Liver (tissue), 7 donors: ENCODE measurements at regions not wholly inside any gene's neighbourhood (a gene's known extent, or its start where the extent isn't known, plus 50 kb on each side); places are given as distances from the start of the nearest gene placed in this dataset.

ENCODE experiments used
- DNase-seq: peaks from one replicate; pipeline ENCODE4 v3.0.0-alpha.2; 2017; ENCODE audit warnings: low spot score
- H3K27ac ChIP-seq, 2 donors: one replicate each; pipeline ENCODE4 v1.7.0; 2013; ENCODE audit warnings: inconsistent platforms in 2 of 2, low read length in 2 of 2, control low read depth in 1 of 2, low read depth in 1 of 2, mild to moderate bottlenecking in 1 of 2
- H3K27me3 ChIP-seq, 4 donors: one replicate each; pipeline versions ENCODE4 v1.6.1 to v1.7.0; 2013; ENCODE audit warnings: low read length in 3 of 4, inconsistent platforms in 1 of 4, mild to moderate bottlenecking in 1 of 4, moderate library complexity in 1 of 4; ENCODE audit not compliant: control insufficient read depth in 4 of 4, insufficient read depth in 4 of 4
- H3K36me3 ChIP-seq, 4 donors: one replicate each; pipeline versions ENCODE4 v1.6.1 to v1.7.0; 2013; ENCODE audit warnings: low read length in 3 of 4, mild to moderate bottlenecking in 3 of 4, low read depth in 1 of 4, moderate library complexity in 1 of 4; ENCODE audit not compliant: control insufficient read depth in 4 of 4, insufficient read depth in 3 of 4
- H3K4me1 ChIP-seq, 4 donors: one replicate each; pipeline versions ENCODE4 v1.6.1 to v1.7.0; 2013; ENCODE audit warnings: low read length in 3 of 4, mild to moderate bottlenecking in 3 of 4, moderate library complexity in 1 of 4; ENCODE audit not compliant: control insufficient read depth in 4 of 4, insufficient read depth in 4 of 4
- H3K4me3 ChIP-seq, 3 donors: one replicate each; pipeline versions ENCODE4 v1.6.1 to v1.7.0; 2013; ENCODE audit warnings: low read length in 3 of 3, control low read depth in 1 of 3, low read depth in 1 of 3, mild to moderate bottlenecking in 1 of 3
- H3K9ac ChIP-seq, 2 donors: one replicate each; pipeline ENCODE4 v1.7.0; 2013; ENCODE audit warnings: low read length in 2 of 2, mild to moderate bottlenecking in 2 of 2, moderate library complexity in 2 of 2, control low read depth in 1 of 2, low read depth in 1 of 2
- H3K9me3 ChIP-seq, 4 donors: one replicate each; pipeline versions ENCODE4 v1.6.1 to v1.7.0; 2013; ENCODE audit warnings: low read length in 3 of 4; ENCODE audit not compliant: control insufficient read depth in 4 of 4
- EGR1 ChIP-seq, 2 donors: IDR thresholded peaks; 2 replicates each; pipeline ENCODE4 v1.6.1; 2016 to 2018; ENCODE audit warnings: antibody characterized with exemption in 2 of 2, low read depth in 2 of 2
- FOXA1 ChIP-seq: IDR thresholded peaks from 2 replicates; pipeline ENCODE4 v1.6.1; 2016; ENCODE audit warnings: antibody characterized with exemption
- FOXA2 ChIP-seq: IDR thresholded peaks from 2 replicates; pipeline ENCODE4 v1.6.1; 2016; ENCODE audit warnings: antibody characterized with exemption
- GABPA ChIP-seq, 2 donors: IDR thresholded peaks in 1 of 2; conservative IDR thresholded peaks in 1 of 2; 2 replicates each; pipeline ENCODE4 v1.6.1; 2016; ENCODE audit warnings: antibody characterized with exemption in 2 of 2, mild to moderate bottlenecking in 1 of 2, moderate library complexity in 1 of 2
- HNF4A ChIP-seq, 2 donors: conservative IDR thresholded peaks; 2 replicates each; pipeline ENCODE4 v1.6.1; 2016; ENCODE audit warnings: antibody characterized with exemption in 2 of 2, mild to moderate bottlenecking in 2 of 2
- HNF4G ChIP-seq: IDR thresholded peaks from 2 replicates; pipeline ENCODE4 v1.6.1; 2016; ENCODE audit warnings: antibody characterized with exemption
- JUND ChIP-seq, 2 donors: IDR thresholded peaks; 2 replicates each; pipeline ENCODE4 v1.6.1; 2016; ENCODE audit warnings: antibody characterized with exemption in 2 of 2
- NR2F2 ChIP-seq: IDR thresholded peaks from 2 replicates; pipeline ENCODE4 v1.6.1; 2016; ENCODE audit warnings: antibody characterized with exemption
- RAD21 ChIP-seq, 2 donors: IDR thresholded peaks; 2 replicates each; pipeline ENCODE4 v1.6.1; 2016; ENCODE audit warnings: antibody characterized with exemption in 2 of 2, mild to moderate bottlenecking in 2 of 2
- RXRA ChIP-seq, 2 donors: IDR thresholded peaks; 2 replicates each; pipeline ENCODE4 v1.6.1; 2017 to 2018; ENCODE audit warnings: antibody characterized with exemption in 2 of 2, mild to moderate bottlenecking in 1 of 2
- TAF1 ChIP-seq: conservative IDR thresholded peaks from 2 replicates; pipeline ENCODE4 v1.6.1; 2016; ENCODE audit warnings: antibody characterized with exemption, mild to moderate bottlenecking
- YY1 ChIP-seq: IDR thresholded peaks from 2 replicates; pipeline ENCODE4 v1.6.1; 2016; ENCODE audit warnings: antibody characterized with exemption, mild to moderate bottlenecking
- WGBS: extraction: QIAGEN DNeasy Blood & Tissue Kit; methylation state at CpG from one replicate; pipeline ENCODE4 v1.1.7; 2013; 5-methylcytosine and 5-hydroxymethylcytosine counted together
- TF ChIP-seq, protein P1 (sequence below): IDR thresholded peaks from 2 replicates; pipeline ENCODE4 v1.6.1; 2016; ENCODE audit warnings: antibody characterized with exemption
- TF ChIP-seq, protein P2 (sequence below): IDR thresholded peaks from 2 replicates; pipeline ENCODE4 v1.6.1; 2016; ENCODE audit warnings: antibody characterized with exemption
- TF ChIP-seq, protein P3 (sequence below): IDR thresholded peaks from 2 replicates; pipeline ENCODE4 v1.6.1; 2016; ENCODE audit warnings: antibody characterized with exemption
- donor health status: healthy.
- donor health status: healthy.
- donor health status: healthy.
- donor health status: healthy.

DNA sequence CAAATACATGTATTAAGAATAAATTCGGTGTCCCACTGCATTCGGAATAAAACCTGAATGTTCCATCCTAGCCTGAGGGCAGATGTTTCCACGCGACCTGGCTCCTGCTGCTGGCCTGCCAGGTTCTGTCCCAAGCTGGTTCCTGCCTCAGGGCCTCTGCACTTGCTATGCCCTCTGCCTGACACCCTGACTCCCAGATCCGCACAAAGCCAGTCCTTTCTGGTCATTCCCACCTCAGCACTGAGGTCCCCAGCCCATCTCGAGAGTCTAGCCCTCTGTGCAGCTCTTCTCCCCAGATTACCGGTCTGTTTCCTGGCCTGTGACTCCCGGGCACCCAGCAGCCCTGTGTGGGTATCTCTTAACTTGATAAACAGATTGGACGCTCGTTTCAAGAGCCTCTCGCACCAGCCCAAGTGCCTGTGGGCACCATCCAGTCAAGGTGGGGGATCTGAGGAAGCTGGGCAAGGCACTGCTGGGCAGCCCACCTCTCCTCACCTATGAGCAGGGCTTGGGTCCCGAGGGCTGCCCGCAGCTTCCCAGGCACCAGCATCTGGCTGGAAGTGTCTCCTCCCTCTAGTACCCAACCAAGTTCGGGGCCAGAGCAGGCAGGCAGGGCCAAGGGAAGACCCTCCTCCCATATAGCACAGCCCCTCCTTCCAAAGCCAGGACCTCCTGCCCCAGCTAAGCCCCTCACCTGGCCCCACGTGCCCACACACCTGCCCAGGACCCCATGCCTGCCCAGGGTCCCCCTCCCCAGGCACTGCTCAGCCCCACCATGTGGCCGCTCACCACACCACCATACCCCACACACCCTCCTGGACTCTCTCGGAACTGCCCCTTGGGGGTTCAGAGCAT, 132.2 kb downstream of the NCOR2 start:
- WGBS = 87% methylated on average over 17 of the region's 17 CpGs
- H3K4me1 ChIP-seq = peaks cover 0 to 4% (median 1%) of the 10 kb centered on the region in 4 donors
- no peak overlapping the region for H3K27ac ChIP-seq
- no peaks in the 10 kb centered on the region for H3K27me3 ChIP-seq
- H3K9me3 ChIP-seq = no peaks in the 10 kb centered on the region
- DNase-seq = no peak
- H3K36me3 ChIP-seq = peaks cover 0 to 5% (median 1%) of the 10 kb centered on the region in 4 donors
- TF ChIP-seq GABPA (IDR thresholded peaks at IDR 0.05 in 1 of 2, conservative IDR thresholded peaks at IDR 0.05 in 1 of 2) (no peak), FOXA2 (no peak), FOXA1 (no peak), YY1 (no peak), NR2F2 (no peak), EGR1 (IDR thresholded peaks at IDR 0.05; ENCODE audit: low read depth in 2 of 2) (no peak), RXRA (IDR thresholded peaks at IDR 0.05) (no peak), JUND (IDR thresholded peaks at IDR 0.05) (no peak), TAF1 (no peak), HNF4G (no peak)
- TF ChIP-seq, protein P1, sequence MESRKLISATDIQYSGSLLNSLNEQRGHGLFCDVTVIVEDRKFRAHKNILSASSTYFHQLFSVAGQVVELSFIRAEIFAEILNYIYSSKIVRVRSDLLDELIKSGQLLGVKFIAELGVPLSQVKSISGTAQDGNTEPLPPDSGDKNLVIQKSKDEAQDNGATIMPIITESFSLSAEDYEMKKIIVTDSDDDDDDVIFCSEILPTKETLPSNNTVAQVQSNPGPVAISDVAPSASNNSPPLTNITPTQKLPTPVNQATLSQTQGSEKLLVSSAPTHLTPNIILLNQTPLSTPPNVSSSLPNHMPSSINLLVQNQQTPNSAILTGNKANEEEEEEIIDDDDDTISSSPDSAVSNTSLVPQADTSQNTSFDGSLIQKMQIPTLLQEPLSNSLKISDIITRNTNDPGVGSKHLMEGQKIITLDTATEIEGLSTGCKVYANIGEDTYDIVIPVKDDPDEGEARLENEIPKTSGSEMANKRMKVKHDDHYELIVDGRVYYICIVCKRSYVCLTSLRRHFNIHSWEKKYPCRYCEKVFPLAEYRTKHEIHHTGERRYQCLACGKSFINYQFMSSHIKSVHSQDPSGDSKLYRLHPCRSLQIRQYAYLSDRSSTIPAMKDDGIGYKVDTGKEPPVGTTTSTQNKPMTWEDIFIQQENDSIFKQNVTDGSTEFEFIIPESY = no peak
- TF ChIP-seq, protein P2, sequence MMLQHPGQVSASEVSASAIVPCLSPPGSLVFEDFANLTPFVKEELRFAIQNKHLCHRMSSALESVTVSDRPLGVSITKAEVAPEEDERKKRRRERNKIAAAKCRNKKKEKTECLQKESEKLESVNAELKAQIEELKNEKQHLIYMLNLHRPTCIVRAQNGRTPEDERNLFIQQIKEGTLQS = no peak
- no peak overlapping the region for H3K9ac ChIP-seq
- no peak overlapping the region for H3K4me3 ChIP-seq

DNA sequence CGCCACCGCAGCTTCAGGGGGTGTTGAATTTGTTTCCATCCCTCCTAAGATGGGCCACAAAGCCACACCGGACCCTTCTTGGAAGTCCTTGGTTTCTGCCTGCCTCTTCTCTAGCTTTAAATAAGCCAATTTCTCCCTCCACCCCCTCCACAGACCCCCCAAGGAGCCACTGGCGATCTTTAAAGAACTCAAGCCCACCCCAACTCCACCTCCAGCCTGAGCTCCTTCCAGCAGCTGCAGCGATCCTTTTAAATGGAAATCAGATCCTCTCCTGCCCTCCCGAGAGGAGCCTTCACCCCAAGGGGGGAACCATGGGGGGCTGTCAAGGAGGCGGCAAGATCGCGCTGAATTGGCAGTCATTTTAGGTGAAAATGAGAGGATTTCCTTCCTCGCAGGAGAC, 133.1 kb downstream of the NCOR2 start:
- TF ChIP-seq TAF1 (no peak), EGR1 (IDR thresholded peaks at IDR 0.05; ENCODE audit: low read depth in 2 of 2) (no peak), RAD21 (IDR thresholded peaks at IDR 0.05) (no peak), FOXA1 (no peak), JUND (IDR thresholded peaks at IDR 0.05) (no peak), RXRA (IDR thresholded peaks at IDR 0.05) (no peak), HNF4G (no peak), GABPA (IDR thresholded peaks at IDR 0.05 in 1 of 2, conservative IDR thresholded peaks at IDR 0.05 in 1 of 2) (no peak), HNF4A (conservative IDR thresholded peaks at IDR 0.05) (no peak), YY1 (no peak)
- TF ChIP-seq, protein P3, sequence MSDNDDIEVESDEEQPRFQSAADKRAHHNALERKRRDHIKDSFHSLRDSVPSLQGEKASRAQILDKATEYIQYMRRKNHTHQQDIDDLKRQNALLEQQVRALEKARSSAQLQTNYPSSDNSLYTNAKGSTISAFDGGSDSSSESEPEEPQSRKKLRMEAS = no peak
- TF ChIP-seq, protein P2 = no peak
- Histone ChIP-seq H3K27ac (no peak overlapping the region), H3K27me3 (no peaks in the 10 kb centered on the region), H3K4me1 (peaks cover 0 to 4% (median 1%) of the 10 kb centered on the region in 4 donors), H3K4me3 (no peak overlapping the region), H3K36me3 (peaks cover 0 to 11% (median 4%) of the 10 kb centered on the region in 4 donors), H3K9me3 (no peaks in the 10 kb centered on the region), H3K9ac (no peak overlapping the region)
- WGBS = 90% methylated on average over 10 of the region's 10 CpGs
- no peak for DNase-seq
